ENCODE measurements at regions not wholly inside any gene's neighbourhood (a gene's known extent, or its start where the extent isn't known, plus 50 kb on each side); places are given as distances from the start of the nearest gene placed in this dataset.

DNA sequence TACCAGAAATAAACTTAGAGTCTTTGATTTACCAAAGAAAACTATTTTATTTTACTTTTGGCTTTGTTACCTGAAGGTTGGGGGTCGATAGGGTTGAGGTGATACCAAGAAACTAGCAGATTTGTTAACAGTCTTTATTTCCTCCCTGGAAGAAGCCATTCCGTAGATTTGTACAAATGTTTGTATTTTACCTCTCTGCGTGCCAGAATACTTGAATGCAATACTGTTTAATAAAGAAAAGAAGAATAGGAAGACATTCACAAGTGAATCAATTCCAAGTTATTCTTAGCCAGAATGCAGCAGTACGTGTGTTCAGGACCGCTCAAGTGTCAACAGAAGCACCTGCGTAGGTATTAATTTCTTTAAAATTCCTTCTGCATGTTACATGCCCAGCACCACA lies 260.3 kb upstream of the TENM3 start:
- H2AFZ ChIP-seq (ENCODE audit: low read depth, low read length) = no peak overlapping the region
- H3K36me3 ChIP-seq (ENCODE audit: insufficient read depth, low read length) = no peaks in the 10 kb centered on the region
- no peak overlapping the region for H3K4me3 ChIP-seq (ENCODE audit: low read length)
- H3K9me3 ChIP-seq (ENCODE audit: low read length) = no peaks in the 10 kb centered on the region
- H3K4me1 ChIP-seq (ENCODE audit: insufficient read depth, low read length) = no peaks in the 10 kb centered on the region
- no peaks in the 10 kb centered on the region for H3K27me3 ChIP-seq (ENCODE audit: insufficient read depth, low read length)

DNA sequence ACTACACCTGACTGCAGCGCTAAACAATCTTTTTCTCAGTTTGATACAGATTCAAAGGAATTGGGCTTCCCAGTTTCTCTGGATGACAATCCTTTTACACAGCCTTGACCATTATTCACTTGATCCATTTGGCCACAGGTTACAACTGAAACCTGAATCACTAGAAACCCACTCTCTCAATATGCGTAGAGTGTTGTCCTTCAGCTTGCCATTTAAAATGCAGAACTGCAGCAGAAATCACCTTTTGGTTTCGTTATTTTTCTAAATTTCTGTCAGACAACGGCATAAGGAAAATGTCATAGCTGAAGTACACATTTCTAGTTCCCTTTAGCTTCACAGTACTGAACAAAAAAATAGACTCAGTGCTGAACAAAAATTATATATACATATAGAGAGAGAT lies 255.8 kb upstream of the TENM3 start:
- Histone ChIP-seq H2AFZ (ENCODE audit: low read depth, low read length) (no peak overlapping the region), H3K27me3 (ENCODE audit: insufficient read depth, low read length) (no peaks in the 10 kb centered on the region), H3K9me3 (ENCODE audit: low read length) (no peaks in the 10 kb centered on the region), H3K4me1 (ENCODE audit: insufficient read depth, low read length) (peaks cover 3% of the 10 kb centered on the region), H3K36me3 (ENCODE audit: insufficient read depth, low read length) (no peaks in the 10 kb centered on the region), H3K4me3 (ENCODE audit: low read length) (no peak overlapping the region)

DNA sequence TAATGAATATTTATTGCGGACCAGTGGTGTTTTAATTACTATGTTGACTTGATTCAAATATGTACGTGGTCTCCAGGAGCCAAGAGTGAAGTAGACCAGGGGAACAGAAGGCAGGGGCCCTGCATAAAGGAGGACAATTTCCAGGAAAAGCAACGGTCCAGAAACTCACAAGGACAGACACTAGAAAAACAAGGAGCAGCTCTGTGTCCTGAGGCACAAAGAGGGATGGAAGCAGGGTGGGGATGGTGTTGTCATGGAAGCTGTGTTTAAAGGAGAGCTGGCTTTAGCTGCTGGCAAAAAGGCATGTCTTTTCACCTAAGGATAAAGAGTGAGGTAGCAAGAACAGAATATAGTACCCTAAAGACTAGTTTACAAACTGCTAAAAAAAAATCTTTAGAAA lies 254.1 kb upstream of the TENM3 start:
- Histone ChIP-seq H2AFZ (ENCODE audit: low read depth, low read length) (no peak overlapping the region), H3K27me3 (ENCODE audit: insufficient read depth, low read length) (no peaks in the 10 kb centered on the region), H3K4me1 (ENCODE audit: insufficient read depth, low read length) (peaks cover 3% of the 10 kb centered on the region), H3K9me3 (ENCODE audit: low read length) (no peaks in the 10 kb centered on the region), H3K36me3 (ENCODE audit: insufficient read depth, low read length) (no peaks in the 10 kb centered on the region), H3K4me3 (ENCODE audit: low read length) (no peak overlapping the region)

DNA sequence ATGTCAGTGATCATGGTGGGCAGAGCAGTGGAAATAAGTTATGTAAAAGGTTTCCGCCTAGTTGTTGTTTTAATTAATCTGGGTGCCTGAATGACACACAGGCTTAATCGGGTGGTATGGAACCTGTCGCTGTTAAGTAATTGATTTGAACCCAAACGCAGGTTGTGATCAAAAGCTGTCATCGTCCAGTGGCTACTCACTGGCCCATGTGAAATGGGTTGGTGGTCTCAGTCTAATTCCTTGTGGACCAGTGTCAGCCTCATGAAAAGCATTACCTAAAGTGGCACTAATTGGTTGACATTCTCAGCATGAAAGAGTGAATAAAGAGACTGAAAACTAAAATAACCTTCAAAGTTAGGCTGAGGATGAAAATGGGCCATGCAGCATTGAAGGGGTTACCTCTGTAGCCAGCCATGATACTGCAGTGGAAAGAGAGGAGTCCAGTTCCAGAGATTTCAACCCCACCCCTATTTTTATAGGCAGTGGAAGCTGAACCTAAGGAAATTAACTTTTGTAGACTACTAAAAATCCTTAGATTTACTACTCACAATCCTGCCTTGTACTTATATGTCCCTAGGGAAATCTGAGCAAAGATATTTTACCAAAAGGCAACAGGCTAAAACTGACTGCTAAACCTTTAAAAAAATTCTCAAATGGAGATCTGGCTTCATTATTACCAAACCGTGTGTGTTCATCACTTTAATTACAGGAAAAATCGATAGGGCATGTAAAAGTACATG lies 251.7 kb upstream of the TENM3 start:
- Histone ChIP-seq H3K36me3 (ENCODE audit: insufficient read depth, low read length) (no peaks in the 10 kb centered on the region), H3K9me3 (ENCODE audit: low read length) (no peaks in the 10 kb centered on the region), H3K27me3 (ENCODE audit: insufficient read depth, low read length) (no peaks in the 10 kb centered on the region), H3K4me3 (ENCODE audit: low read length) (no peak overlapping the region), H2AFZ (ENCODE audit: low read depth, low read length) (no peak overlapping the region), H3K4me1 (ENCODE audit: insufficient read depth, low read length) (peaks cover 3% of the 10 kb centered on the region)

DNA sequence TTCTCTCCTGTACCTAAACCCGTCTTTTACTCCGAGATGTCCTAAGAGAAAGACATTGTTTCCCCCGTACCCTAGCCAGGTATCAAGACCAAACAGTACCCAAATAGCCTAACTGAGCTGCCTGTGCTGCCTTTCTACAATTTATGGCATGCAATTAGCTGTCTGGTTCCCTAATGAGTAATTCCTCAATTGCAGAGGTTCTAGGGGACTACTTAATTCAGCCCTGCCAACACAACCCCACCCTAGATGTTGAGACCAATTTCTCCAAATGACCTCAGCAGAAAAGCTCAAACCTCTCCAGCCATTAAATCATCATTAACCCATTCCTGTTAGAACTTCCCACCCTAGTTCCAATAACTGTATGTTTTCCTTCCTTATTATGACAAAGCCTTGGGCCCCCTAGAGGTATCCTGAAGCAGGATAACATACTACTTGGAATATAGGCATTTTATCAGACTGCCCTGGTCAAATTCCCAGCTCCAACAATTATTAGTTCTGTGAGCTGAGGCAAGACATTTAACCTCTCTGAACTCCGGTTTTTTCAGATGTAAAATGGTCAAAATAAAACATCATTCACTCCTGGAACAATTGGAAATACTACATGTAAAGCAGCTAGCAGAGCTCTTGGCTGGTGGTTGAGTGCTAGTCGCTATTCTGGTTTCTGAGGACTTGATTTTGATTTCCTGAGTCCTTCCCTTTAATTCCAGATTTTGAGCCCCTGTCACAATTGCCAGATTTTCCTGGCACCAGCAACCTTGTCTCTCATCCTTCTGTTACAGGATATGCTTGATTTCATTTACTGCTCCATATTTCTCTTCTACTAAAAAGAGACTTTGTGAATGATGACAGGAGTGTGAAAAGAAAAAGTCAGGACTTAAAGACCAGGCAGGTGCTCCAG lies 244.6 kb upstream of the TENM3 start:
- H3K9me3 ChIP-seq (ENCODE audit: low read length) = no peaks in the 10 kb centered on the region
- no peaks in the 10 kb centered on the region for H3K27me3 ChIP-seq (ENCODE audit: insufficient read depth, low read length)
- no peak overlapping the region for H2AFZ ChIP-seq (ENCODE audit: low read depth, low read length)
- H3K36me3 ChIP-seq (ENCODE audit: insufficient read depth, low read length) = no peaks in the 10 kb centered on the region
- H3K4me1 ChIP-seq (ENCODE audit: insufficient read depth, low read length) = peaks cover 10% of the 10 kb centered on the region
- no peak overlapping the region for H3K4me3 ChIP-seq (ENCODE audit: low read length)

DNA sequence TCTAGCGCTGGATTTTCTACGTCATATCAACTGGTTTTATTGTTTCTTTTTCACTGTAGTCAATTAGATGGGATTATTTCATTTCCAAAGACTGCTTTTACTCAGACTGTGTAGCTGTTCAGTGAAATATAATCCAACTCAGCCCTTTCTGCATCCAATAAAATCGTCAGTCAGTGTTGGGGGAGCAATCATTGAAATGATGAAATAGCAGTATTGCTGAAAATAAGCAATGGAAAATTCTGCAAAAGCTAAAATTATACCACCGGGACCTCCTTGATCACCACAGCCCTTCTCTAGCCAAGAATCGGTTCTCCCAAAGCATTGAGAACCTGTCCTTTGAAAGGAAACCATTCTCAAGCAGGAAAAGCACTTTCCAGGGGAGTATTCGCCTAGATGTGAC lies 243.1 kb upstream of the TENM3 start:
- H3K4me1 ChIP-seq (ENCODE audit: insufficient read depth, low read length) = peaks cover 10% of the 10 kb centered on the region
- H3K4me3 ChIP-seq (ENCODE audit: low read length) = no peak overlapping the region
- H3K27me3 ChIP-seq (ENCODE audit: insufficient read depth, low read length) = no peaks in the 10 kb centered on the region
- no peaks in the 10 kb centered on the region for H3K9me3 ChIP-seq (ENCODE audit: low read length)
- H2AFZ ChIP-seq (ENCODE audit: low read depth, low read length) = no peak overlapping the region
- no peaks in the 10 kb centered on the region for H3K36me3 ChIP-seq (ENCODE audit: insufficient read depth, low read length)

DNA sequence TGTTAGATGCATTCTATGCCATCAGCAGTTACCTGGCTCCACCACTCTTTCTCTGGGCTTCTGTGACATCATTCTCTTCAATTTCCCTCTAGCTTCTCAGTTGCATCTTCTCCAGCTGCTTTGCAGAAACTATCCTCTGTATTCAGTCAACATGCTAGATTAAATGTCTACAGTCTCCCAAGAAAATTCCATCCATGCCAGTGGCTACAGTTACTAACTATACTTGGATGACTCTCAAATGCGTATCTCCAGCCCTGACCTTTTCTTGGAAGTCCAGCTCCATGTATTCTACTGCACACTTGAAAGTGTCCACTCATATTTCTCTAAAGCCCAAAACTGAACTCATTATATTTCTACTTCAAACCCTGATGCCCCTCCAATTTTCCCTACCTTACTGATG lies 232.3 kb upstream of the TENM3 start:
- H3K4me1 ChIP-seq (ENCODE audit: insufficient read depth, low read length) = no peaks in the 10 kb centered on the region
- H3K4me3 ChIP-seq (ENCODE audit: low read length) = no peak overlapping the region
- H3K36me3 ChIP-seq (ENCODE audit: insufficient read depth, low read length) = no peaks in the 10 kb centered on the region
- H3K9me3 ChIP-seq (ENCODE audit: low read length) = peaks cover 2% of the 10 kb centered on the region
- no peaks in the 10 kb centered on the region for H3K27me3 ChIP-seq (ENCODE audit: insufficient read depth, low read length)
- H2AFZ ChIP-seq (ENCODE audit: low read depth, low read length) = no peak overlapping the region

DNA sequence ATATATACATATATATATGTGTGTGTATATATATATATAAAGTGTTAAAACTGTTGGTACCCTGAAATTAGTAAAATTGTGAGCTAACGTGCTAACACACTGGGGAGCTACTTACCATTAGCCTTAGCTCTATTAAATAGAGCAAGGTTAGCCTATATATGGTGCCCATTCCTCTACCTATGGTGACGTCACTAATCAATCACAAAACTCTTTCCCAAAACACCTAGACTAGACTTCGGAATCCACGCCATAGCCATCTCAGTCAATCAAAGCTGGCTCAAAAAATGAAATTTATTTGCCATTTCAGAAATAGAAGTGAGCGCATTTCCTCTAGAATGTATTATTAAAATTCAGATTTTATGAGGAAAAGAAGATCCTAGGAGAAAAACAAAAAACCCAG lies 229.0 kb upstream of the TENM3 start:
- no peak overlapping the region for H2AFZ ChIP-seq (ENCODE audit: low read depth, low read length)
- no peaks in the 10 kb centered on the region for H3K27me3 ChIP-seq (ENCODE audit: insufficient read depth, low read length)
- no peaks in the 10 kb centered on the region for H3K36me3 ChIP-seq (ENCODE audit: insufficient read depth, low read length)
- H3K4me3 ChIP-seq (ENCODE audit: low read length) = no peak overlapping the region
- no peaks in the 10 kb centered on the region for H3K9me3 ChIP-seq (ENCODE audit: low read length)
- H3K4me1 ChIP-seq (ENCODE audit: insufficient read depth, low read length) = no peaks in the 10 kb centered on the region

DNA sequence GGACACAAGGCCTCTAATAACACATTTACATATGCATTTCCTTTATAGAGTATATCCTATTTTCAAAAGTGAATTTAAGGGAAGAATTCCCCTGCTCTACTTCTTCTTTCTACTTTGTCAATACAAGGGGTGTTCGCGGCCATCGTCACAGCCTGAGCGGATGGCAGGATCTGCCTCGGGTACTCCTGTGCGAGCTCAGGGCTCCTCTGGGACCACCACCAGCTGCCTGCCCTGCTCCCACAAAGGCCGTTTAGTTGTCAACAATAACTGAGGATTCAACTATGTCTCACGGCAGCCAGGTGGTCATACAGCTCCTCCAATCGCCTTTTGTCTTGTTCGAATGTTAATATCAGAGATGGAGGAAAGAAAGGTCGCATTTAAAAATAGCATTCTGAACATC lies 228.2 kb upstream of the TENM3 start:
- no peaks in the 10 kb centered on the region for H3K27me3 ChIP-seq (ENCODE audit: insufficient read depth, low read length)
- no peak overlapping the region for H2AFZ ChIP-seq (ENCODE audit: low read depth, low read length)
- H3K9me3 ChIP-seq (ENCODE audit: low read length) = no peaks in the 10 kb centered on the region
- no peaks in the 10 kb centered on the region for H3K36me3 ChIP-seq (ENCODE audit: insufficient read depth, low read length)
- no peaks in the 10 kb centered on the region for H3K4me1 ChIP-seq (ENCODE audit: insufficient read depth, low read length)
- no peak overlapping the region for H3K4me3 ChIP-seq (ENCODE audit: low read length)

DNA sequence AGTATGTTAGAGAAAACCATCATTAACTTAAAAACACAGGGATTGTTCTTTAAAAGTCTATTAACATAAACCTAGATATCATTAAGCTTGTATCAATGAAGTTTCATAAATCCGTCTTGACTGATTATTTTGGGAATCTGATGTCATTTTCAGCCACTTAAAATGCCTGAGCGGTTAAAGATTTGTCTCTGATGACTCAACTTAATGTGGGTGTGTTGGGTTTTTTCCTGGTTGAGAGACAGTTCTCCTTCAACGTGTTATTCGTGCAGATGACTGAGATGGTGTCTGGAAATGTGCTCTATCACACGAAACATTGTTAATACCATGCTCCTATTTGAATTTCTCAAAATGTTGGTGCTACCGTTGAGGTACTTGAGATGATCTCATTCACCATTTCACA lies 227.3 kb upstream of the TENM3 start:
- Histone ChIP-seq H2AFZ (ENCODE audit: low read depth, low read length) (no peak overlapping the region), H3K27me3 (ENCODE audit: insufficient read depth, low read length) (no peaks in the 10 kb centered on the region), H3K4me3 (ENCODE audit: low read length) (no peak overlapping the region), H3K9me3 (ENCODE audit: low read length) (no peaks in the 10 kb centered on the region), H3K4me1 (ENCODE audit: insufficient read depth, low read length) (no peaks in the 10 kb centered on the region), H3K36me3 (ENCODE audit: insufficient read depth, low read length) (no peaks in the 10 kb centered on the region)

DNA sequence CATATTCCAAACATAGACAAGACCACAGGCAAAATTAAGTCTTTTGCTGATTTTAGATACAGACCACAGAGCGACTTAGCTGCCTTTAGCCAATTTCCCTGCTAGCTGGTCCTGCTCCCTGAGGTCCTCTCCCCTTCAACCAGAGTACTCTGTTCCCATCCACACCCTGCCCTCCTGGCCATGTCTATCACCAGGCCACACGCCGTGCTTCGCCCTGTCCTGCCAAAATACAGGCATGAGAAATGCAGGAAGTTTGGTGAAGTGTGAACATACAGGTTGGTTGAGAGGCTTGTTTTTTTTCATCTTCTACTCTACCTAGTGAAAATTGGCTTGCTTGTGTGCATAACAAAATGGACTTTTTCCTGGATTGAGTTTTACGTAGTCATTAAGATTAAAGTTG lies 226.2 kb upstream of the TENM3 start:
- H3K36me3 ChIP-seq (ENCODE audit: insufficient read depth, low read length) = no peaks in the 10 kb centered on the region
- no peak overlapping the region for H2AFZ ChIP-seq (ENCODE audit: low read depth, low read length)
- H3K9me3 ChIP-seq (ENCODE audit: low read length) = no peaks in the 10 kb centered on the region
- no peaks in the 10 kb centered on the region for H3K4me1 ChIP-seq (ENCODE audit: insufficient read depth, low read length)
- no peak overlapping the region for H3K4me3 ChIP-seq (ENCODE audit: low read length)
- H3K27me3 ChIP-seq (ENCODE audit: insufficient read depth, low read length) = no peaks in the 10 kb centered on the region

DNA sequence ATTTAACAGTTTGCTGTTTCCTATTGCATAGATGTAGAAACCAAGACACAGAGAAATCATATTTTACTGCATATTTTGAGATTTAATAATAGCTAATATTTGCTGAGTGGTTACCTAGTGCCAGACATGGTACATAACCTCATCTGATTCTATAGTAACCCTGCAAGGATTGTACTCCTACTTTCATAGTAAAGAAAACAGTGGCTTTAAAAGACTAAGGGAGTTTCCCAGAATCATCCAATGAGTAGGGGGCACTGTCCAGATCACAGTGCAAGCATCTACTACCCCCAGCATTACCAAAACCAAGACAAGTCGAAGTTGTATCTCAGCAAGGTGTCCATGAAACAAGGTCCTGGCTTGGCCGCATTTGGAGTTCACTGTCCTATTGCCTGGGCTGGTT lies 224.5 kb upstream of the TENM3 start:
- H2AFZ ChIP-seq (ENCODE audit: low read depth, low read length) = no peak overlapping the region
- H3K4me1 ChIP-seq (ENCODE audit: insufficient read depth, low read length) = no peaks in the 10 kb centered on the region
- H3K9me3 ChIP-seq (ENCODE audit: low read length) = no peaks in the 10 kb centered on the region
- H3K4me3 ChIP-seq (ENCODE audit: low read length) = no peak overlapping the region
- H3K36me3 ChIP-seq (ENCODE audit: insufficient read depth, low read length) = no peaks in the 10 kb centered on the region
- no peaks in the 10 kb centered on the region for H3K27me3 ChIP-seq (ENCODE audit: insufficient read depth, low read length)

DNA sequence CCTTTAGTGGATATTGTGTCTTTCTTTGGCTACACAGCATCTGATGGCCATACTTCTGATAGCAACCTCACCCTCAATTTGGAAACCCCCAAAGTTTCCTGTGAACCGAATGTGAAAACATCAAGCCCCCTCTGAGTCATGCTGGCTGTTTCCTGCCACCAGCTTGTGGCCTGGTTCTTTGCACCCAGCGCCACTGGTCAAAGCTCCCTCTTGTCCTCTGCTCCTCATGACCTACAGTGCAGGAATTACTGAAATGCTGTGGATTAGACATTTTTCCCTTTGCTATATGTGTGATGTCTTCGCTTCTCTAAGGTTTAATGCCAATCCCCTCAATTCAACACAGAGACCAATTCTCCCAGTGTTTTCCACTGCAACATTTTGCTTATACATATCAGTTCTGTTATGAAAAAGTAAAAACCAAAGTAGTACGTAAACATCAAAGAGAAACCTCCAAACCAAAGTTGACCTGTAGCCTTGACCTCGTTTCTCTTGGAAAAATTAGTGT lies 224.0 kb upstream of the TENM3 start:
- Histone ChIP-seq H3K9me3 (ENCODE audit: low read length) (no peaks in the 10 kb centered on the region), H3K36me3 (ENCODE audit: insufficient read depth, low read length) (no peaks in the 10 kb centered on the region), H2AFZ (ENCODE audit: low read depth, low read length) (no peak overlapping the region), H3K4me1 (ENCODE audit: insufficient read depth, low read length) (no peaks in the 10 kb centered on the region), H3K4me3 (ENCODE audit: low read length) (no peak overlapping the region), H3K27me3 (ENCODE audit: insufficient read depth, low read length) (no peaks in the 10 kb centered on the region)

All from neuron (in vitro differentiated cells).